ENCODE measurements at regions not wholly inside any gene's neighbourhood (a gene's known extent, or its start where the extent isn't known, plus 50 kb on each side); places are given as distances from the start of the nearest gene placed in this dataset.
"Not testable (repeated sequence)": the region's sequence is repeated elsewhere in the genome, so short reads cannot be mapped to it uniquely, and the experiment has no call there.

DNA sequence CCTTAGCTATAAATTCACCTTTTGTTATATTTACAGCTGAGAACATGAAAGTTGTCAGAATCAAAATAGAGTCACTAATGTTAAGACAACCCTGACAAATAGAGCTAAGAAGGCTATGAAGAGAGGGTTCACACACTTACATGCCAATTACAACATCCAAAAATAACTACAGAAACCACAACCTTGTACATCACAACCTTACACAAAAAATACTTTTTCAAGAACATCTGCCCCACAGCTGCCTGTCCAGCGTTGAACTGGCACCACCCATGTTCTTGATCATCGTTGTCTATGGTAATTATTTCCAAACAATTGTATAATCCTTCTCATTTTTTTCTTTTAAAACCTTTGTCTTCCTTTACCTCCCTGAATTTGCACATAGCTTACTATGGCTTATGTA is 231.2 kb upstream of the FKBP1C start:
- TF ChIP-seq, protein P1, sequence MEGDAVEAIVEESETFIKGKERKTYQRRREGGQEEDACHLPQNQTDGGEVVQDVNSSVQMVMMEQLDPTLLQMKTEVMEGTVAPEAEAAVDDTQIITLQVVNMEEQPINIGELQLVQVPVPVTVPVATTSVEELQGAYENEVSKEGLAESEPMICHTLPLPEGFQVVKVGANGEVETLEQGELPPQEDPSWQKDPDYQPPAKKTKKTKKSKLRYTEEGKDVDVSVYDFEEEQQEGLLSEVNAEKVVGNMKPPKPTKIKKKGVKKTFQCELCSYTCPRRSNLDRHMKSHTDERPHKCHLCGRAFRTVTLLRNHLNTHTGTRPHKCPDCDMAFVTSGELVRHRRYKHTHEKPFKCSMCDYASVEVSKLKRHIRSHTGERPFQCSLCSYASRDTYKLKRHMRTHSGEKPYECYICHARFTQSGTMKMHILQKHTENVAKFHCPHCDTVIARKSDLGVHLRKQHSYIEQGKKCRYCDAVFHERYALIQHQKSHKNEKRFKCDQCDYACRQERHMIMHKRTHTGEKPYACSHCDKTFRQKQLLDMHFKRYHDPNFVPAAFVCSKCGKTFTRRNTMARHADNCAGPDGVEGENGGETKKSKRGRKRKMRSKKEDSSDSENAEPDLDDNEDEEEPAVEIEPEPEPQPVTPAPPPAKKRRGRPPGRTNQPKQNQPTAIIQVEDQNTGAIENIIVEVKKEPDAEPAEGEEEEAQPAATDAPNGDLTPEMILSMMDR (conservative IDR thresholded peaks at IDR 0.05; ENCODE audit: low read depth, low read length): no peak
- no peak for DNase-seq (ENCODE audit: low read depth)

DNA sequence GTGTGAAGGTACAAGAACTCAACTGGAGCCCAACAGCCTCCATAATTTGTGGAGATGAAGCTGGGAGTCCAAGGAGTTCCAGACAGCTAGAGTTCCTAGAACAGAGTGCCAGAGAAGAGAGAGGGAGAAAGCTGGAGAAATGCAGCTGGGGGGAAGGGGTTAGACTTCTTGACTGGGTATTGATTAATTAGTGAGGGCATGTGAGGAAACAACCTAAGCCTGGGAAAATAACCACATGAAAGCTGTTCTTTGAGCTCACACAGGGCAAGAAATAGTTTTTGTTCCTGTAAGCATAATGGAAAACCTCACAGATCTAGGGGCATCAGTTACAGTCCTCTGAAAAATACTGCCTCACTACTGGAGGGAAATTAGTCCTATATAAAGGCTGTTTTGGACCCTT is 230.5 kb upstream of the FKBP1C start:
- TF ChIP-seq, protein P1 (conservative IDR thresholded peaks at IDR 0.05; ENCODE audit: low read depth, low read length): no peak
- DNase-seq (ENCODE audit: low read depth): no peak
- no peak overlapping the region for H3K4me3 ChIP-seq (ENCODE audit: low read depth, low read length)

More for the DNA sequence above, 231.2 kb upstream of the FKBP1C start:
- H3K4me3 ChIP-seq (ENCODE audit: low read depth, low read length): no peak overlapping the region

DNA sequence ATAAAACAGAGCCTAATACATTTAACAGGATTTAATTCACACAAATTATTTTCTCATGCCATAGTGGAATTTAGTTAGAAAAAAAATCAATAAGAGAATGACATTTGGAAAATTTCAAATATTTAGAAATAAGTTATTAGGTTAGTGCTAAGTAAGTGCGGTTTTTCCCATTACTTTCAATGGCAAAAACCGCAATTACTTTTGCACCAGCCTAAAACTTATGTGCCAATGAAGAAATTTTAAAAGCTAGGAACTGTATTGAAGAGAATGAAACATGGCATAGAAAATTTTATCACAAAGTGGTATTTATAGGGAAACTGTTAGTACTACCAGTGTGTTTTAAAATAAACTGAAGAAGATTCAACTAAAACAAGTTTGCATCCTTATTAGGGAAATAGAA is 228.3 kb upstream of the FKBP1C start:
- TF ChIP-seq, protein P1 (conservative IDR thresholded peaks at IDR 0.05; ENCODE audit: low read depth, low read length): no peak
- H3K4me3 ChIP-seq (ENCODE audit: low read depth, low read length): no peak overlapping the region
- DNase-seq (ENCODE audit: low read depth): no peak

DNA sequence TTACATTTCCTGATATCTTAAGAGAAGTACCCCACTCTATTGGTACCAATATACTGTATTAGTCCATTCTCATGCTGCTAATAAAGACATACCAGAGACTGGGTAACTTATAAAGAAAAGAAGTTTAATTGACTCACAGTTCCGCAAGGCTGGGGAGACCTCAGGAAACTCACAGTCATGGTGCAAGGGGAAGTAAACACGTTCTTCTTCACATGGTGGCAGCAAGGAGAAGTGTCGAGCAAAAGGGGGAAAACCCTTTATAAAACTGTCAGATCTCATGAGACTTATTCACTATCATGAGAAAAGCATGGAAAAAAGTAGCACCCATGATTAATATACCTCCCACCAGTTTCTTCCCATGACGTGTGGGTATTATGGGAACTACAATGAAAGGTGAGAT is 219.6 kb upstream of the FKBP1C start:
- not testable (repeated sequence) for DNase-seq (ENCODE audit: low read depth)

DNA sequence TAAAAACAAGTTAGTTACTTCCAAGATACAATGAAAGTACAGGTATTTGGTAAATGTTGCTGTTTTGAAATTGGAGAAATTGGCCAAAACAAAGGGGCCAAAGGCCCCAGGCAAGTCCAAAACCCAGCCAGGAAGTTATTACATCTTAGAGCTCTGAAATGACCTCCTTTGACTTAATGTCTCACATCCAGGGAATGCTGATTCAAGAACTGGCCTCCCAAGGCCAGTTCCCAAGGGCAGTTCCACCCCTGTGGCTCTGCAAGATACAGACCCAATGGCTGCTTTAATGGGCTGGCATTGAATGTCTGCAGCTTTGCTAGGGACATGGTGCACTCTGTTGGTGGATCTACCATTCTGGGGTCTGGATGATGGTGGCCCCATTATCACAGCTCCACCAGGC is 217.3 kb upstream of the FKBP1C start:
- no peak for DNase-seq (ENCODE audit: low read depth)
- TF ChIP-seq, protein P1 (conservative IDR thresholded peaks at IDR 0.05; ENCODE audit: low read depth, low read length): no peak
- H3K4me3 ChIP-seq (ENCODE audit: low read depth, low read length): no peak overlapping the region

More for the DNA sequence above, 219.6 kb upstream of the FKBP1C start:
- H3K4me3 ChIP-seq (ENCODE audit: low read depth, low read length): not testable (repeated sequence)

DNA sequence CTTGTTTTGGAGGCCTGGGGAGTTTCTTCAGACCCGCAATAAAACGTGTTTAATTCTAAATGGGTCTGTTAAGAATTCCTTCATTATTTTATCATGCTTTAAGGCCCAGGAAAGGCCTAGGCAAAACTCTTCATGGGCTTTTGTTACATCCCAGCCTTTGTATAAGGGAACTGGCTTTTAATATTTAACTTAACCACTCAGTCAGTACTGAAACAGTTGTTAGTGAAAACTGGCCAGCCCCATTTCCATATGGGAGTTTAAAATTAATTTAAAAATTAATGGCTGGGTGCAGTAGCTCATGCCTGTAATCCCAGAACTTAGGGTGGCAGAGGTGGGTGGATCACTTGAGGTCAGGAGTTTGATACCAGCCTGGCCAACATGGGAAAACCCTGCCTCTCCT is 213.2 kb upstream of the FKBP1C start:
- no peak for DNase-seq (ENCODE audit: low read depth)
- no peak overlapping the region for H3K4me3 ChIP-seq (ENCODE audit: low read depth, low read length)
- TF ChIP-seq, protein P1 (conservative IDR thresholded peaks at IDR 0.05; ENCODE audit: low read depth, low read length): no peak

DNA sequence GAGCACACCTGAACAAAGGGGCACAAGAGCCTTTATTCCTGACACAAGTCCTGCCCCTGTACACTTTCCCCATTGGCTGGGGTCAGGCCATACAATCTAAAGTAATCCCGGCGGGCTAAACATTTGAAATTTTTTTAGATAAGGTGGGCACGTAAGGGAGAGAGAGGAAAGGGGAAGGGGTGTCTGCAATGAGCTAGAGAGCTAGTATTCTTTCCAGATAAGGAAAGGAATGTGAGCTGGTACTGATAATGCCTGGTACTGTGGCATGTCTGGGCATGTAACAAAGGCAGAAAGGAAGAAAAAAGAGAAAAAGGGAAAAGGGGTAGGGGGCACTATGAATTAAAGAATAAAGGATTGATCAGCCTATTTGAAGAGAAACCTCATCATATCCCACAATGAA is 212.0 kb upstream of the FKBP1C start:
- DNase-seq (ENCODE audit: low read depth); H3K4me3 ChIP-seq (ENCODE audit: low read depth, low read length): not testable (repeated sequence)

DNA sequence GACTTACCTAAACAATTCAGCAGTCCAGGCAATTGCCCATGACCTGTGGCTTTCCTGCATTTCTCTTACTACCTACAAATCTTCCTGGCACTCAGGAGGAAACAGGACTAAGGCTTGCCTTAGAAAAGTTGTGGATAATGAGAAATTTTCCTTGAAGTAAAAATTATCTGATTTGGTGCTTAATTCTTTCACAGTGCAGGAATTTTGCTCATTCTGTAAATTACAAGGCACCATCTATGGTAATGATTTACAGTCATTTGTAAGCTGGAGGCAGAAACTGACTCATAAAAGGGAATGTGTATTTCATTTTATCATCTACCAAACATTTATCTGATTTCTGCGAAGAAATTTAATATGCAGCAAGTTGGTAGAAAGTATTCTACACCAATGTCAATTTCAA is 211.5 kb upstream of the FKBP1C start:
- TF ChIP-seq, protein P1 (conservative IDR thresholded peaks at IDR 0.05; ENCODE audit: low read depth, low read length): no peak
- no peak for DNase-seq (ENCODE audit: low read depth)
- no peak overlapping the region for H3K4me3 ChIP-seq (ENCODE audit: low read depth, low read length)

DNA sequence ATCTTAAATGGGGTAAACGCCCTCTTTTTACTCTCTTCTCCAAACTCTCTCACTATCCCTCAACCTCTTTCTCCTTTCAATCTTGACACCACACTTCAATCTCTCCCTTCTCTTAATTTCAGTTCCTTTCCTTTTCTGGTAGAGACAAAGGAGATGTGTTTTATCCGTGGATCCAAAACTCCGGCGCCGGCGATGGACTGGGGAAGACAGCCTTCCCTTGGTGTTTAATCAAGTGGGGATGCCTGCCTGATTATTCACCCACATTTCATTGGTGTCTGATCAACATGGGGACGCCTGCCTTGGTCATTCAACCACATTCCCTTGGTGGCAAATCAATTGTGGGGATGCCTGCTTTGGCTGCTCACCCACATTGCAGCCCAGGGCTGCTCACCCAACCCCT is 205.3 kb upstream of the FKBP1C start:
- not testable (repeated sequence) for H3K4me3 ChIP-seq (ENCODE audit: low read depth, low read length); DNase-seq (ENCODE audit: low read depth)

DNA sequence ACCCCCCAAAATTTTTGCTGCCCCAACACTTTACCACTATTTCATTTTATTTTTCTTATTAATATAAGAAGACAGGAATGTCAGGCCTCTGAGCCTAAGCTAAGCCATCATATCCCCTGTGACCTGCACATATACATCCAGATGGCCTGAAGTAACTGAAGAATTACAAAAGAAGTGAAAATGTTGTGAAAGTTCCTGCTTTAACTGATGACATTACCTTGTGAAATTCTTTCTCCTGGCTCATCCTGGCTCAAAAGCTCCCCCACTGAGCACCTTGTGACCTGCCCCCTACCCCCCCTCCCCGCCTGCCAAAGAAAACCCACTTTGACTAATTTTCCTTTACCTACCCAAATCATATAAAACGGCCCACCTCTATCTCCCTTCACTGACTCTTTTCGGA is 200.3 kb upstream of the FKBP1C start:
- not testable (repeated sequence) for DNase-seq (ENCODE audit: low read depth); H3K4me3 ChIP-seq (ENCODE audit: low read depth, low read length)
